Upper lobe of right lung (tissue), 1 donor: ENCODE measurements at regions not wholly inside any gene's neighbourhood (a gene's known extent, or its start where the extent isn't known, plus 50 kb on each side); places are given as distances from the start of the nearest gene placed in this dataset.
A peak's percentile ranks its signal among the peaks of the same experiment; 100 is the strongest.
"Not testable (repeated sequence)": the region's sequence is repeated elsewhere in the genome, so short reads cannot be mapped to it uniquely, and the experiment has no call there.

Experiments
- ATAC-seq: fragments of 200-7000 bp; cut with Tn5 transposase; one replicate; pipeline ENCODE4 v1.9.1; 2020; ENCODE audit warnings: mild to moderate bottlenecking, moderate library complexity
- DNase-seq: peaks from one replicate; pipeline ENCODE4 v3.0.0-alpha.2; 2020
- H3K27ac ChIP-seq: fragments of 200-600 bp; one replicate; pipeline ENCODE4 v1.8.0; 2022
- H3K27me3 ChIP-seq: fragments of 200-600 bp; one replicate; pipeline ENCODE4 v1.8.0; 2022; ENCODE audit warnings: mild to moderate bottlenecking
- H3K36me3 ChIP-seq: fragments of 200-600 bp; one replicate; pipeline ENCODE4 v1.8.0; 2022
- H3K4me1 ChIP-seq: fragments of 200-600 bp; one replicate; pipeline ENCODE4 v1.8.0; 2022
- H3K4me3 ChIP-seq: fragments of 200-600 bp; one replicate; pipeline ENCODE4 v1.8.0; 2022; ENCODE audit warnings: mild to moderate bottlenecking
- H3K9me3 ChIP-seq: fragments of 200-600 bp; one replicate; pipeline ENCODE4 v1.8.0; 2022
- intact Hi-C: fragments of 100-400 bp; cut with DNase I; formaldehyde crosslinking; loops from one replicate; pipeline ENCODE4 v1.11.0; 2022
- TF ChIP-seq, protein P1 (sequence below): fragments of 200-600 bp; IDR thresholded peaks from one replicate; pipeline ENCODE4 v1.8.0; 2022; ENCODE audit warnings: antibody characterized with exemption
- donor health status: DM: no; HTN: yes; CAD: no; lungs with severe emphysema.

DNA sequence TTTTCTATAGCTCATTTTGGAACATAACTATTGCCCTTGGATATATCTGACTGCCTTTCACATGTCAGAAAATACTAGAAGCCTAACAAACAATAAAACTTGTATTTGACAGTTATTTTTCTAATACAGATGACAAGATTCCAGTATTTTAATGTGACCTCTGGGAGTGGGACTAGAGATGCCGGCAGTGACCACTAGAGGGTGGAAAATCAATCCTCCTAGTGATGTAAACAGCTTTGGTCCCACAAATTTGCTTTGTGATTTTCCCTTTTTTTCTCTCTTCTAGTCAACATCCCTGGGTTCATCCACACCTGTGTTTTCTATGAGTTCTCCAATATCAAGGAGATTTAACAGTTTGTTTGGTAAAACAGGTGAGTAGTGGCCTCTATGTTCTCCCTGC, 615.1 kb downstream of the SPATA31A6 start:
- ATAC-seq, result peak; percentile 39
- DNase-seq, H3K4me1 ChIP-seq, H3K4me3 ChIP-seq, H3K9me3 ChIP-seq, H3K27ac ChIP-seq, H3K27me3 ChIP-seq, H3K36me3 ChIP-seq, intact Hi-C loops: not testable (repeated sequence)
- TF ChIP-seq, protein P1, sequence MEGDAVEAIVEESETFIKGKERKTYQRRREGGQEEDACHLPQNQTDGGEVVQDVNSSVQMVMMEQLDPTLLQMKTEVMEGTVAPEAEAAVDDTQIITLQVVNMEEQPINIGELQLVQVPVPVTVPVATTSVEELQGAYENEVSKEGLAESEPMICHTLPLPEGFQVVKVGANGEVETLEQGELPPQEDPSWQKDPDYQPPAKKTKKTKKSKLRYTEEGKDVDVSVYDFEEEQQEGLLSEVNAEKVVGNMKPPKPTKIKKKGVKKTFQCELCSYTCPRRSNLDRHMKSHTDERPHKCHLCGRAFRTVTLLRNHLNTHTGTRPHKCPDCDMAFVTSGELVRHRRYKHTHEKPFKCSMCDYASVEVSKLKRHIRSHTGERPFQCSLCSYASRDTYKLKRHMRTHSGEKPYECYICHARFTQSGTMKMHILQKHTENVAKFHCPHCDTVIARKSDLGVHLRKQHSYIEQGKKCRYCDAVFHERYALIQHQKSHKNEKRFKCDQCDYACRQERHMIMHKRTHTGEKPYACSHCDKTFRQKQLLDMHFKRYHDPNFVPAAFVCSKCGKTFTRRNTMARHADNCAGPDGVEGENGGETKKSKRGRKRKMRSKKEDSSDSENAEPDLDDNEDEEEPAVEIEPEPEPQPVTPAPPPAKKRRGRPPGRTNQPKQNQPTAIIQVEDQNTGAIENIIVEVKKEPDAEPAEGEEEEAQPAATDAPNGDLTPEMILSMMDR, result peak; percentile 37

DNA sequence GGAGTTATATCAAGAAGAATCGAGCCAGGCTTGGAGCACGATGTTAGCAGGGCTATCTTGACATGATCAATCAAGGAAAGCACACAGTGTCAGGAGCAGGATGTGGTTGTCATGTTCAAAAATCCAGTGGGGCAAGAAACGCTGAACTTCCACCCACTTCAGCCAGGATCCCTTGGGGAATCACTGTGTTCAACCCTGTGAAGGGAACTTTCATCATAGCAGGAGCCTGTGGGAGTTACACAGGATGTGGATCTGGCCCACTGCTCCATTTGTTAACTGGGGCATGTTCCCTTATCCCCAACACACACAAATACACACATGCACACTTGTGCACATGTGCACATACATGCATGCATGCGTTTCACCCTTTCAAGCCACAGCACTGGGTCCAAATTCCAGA, 619.3 kb downstream of the SPATA31A6 start:
- ATAC-seq, H3K4me1 ChIP-seq, H3K9me3 ChIP-seq, H3K36me3 ChIP-seq, DNase-seq, intact Hi-C loops, H3K27me3 ChIP-seq, H3K27ac ChIP-seq, H3K4me3 ChIP-seq: not testable (repeated sequence)

DNA sequence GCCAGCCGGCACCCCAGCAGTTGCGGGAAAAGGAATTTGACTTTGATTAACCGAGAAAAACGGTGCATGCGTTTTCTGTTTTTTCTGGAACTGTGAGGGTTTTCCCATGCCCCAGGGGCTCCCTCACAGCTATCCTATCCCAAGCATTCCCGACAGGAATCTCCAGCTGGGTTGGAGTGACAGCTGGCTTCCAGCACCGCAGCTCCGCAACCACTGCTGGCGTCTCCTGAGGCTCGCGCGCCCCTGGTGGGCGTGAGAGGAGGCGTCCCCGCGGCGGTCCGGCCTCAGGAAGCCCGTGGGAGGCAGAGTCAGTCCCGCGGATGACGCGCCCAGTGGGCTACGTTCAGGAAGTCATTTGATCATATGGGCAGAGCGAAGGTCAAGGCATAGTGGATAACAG, 623.2 kb downstream of the SPATA31A6 start:
- intact Hi-C loops, DNase-seq, H3K27ac ChIP-seq, H3K9me3 ChIP-seq, H3K27me3 ChIP-seq, H3K36me3 ChIP-seq, H3K4me1 ChIP-seq, H3K4me3 ChIP-seq: not testable (repeated sequence)
- ATAC-seq, result peak; percentile 74

DNA sequence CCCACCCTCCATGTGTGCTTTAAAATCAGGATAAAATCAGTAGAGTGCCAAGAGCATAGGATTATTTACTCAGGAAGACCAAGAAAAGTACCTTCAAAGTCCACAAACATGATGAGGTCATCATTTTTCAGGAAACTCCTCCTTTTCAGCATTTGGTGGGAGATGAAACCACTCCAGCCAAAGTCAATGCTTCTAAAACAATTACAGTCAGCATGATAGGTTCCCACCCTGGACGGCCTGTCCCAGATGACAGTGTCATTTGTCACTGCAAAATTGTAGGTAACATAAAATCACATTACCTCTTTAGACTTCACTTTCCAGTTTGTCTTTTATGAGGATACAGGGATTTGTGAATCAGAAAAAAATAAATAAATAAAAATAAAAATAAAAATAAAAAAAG, 638.0 kb downstream of the SPATA31A6 start:
- H3K4me1 ChIP-seq, DNase-seq, H3K27me3 ChIP-seq, H3K9me3 ChIP-seq, ATAC-seq, H3K4me3 ChIP-seq, H3K36me3 ChIP-seq, H3K27ac ChIP-seq, intact Hi-C loops: not testable (repeated sequence)

DNA sequence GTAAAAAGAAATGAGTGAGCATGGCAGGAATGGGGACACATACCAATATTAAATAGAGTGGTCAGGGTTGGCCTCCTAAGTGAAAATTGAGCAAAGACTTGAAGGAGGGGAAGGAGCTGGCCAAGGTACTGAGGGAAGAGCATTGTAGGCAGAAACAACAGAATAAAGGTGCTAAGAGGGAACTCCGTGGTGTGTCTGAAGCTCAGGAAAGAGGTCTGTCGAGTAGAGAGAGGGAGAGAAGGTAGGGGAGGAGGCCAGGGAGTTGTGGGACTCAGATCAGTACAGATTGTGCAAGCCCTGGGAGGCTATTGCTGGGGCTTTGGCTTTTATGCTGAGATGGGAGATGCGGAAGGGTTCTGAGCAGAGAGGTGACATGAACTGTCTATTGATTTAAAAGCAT, 664.7 kb downstream of the SPATA31A6 start:
- H3K36me3 ChIP-seq, H3K9me3 ChIP-seq, H3K4me1 ChIP-seq, DNase-seq, H3K27ac ChIP-seq, ATAC-seq, H3K27me3 ChIP-seq, intact Hi-C loops, H3K4me3 ChIP-seq: not testable (repeated sequence)

DNA sequence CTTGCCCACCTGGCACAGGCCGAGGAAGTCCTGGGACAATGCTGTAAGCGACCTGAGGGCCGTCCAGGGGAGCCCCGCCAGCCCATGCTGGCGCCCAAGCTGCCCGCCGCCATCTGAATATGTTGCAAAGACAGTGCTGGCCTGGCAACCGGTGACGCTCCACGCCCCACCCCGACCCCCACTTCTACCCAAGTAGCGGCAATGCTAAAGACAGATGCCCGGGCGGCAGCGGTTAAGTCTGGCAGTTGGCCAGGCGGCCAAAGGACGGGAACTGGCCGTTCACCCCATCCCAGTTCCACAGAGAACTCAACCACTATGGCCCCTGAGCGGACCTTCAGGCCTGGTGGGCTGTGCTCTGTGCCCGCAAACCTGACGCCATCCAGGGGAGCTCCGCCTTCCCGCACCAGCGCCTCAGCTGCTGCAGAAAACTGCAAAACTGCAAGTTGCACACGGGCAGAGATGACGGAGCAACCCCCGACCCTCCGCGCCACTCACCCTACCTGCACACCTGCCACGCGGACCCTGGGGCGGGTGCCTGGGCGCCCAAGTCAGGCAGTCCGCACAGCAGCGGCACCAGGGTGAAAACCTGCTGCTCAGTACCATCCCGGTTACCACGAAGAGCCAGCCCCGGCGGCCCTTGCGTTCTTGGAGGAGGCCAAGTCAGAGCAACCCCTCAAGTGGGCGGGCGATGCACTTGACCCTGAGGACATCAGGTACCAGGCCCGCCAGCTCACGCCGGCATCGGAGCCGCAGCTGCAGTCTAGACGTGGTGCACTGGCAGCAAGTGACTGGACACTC, 667.6 kb downstream of the SPATA31A6 start:
- DNase-seq, result peak; percentile 54
- H3K27me3 ChIP-seq, H3K36me3 ChIP-seq, intact Hi-C loops, H3K9me3 ChIP-seq, H3K4me1 ChIP-seq, H3K27ac ChIP-seq, H3K4me3 ChIP-seq, ATAC-seq: not testable (repeated sequence)

DNA sequence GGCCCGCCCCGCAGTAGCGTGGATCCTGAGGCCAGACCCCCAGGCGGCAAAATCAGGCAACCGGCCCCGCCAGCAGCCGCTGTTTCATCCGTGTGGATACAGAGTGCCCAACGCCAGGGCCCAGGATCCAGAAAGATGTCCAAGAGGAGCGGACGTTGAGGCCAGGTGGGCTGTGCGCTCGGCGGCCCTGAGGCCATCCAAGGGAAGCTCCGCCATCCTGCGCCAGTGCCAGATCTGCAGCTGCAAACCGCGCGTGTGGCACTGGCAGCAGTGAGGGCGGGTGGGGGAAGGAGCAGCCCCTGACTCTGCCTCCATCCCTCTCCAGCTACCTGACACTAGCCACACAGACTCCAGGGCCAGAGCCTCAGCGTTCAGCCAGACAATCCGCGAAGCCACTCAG, 668.2 kb downstream of the SPATA31A6 start:
- H3K27me3 ChIP-seq, H3K27ac ChIP-seq, H3K9me3 ChIP-seq, DNase-seq, intact Hi-C loops, H3K36me3 ChIP-seq, H3K4me3 ChIP-seq, ATAC-seq, H3K4me1 ChIP-seq: not testable (repeated sequence)

DNA sequence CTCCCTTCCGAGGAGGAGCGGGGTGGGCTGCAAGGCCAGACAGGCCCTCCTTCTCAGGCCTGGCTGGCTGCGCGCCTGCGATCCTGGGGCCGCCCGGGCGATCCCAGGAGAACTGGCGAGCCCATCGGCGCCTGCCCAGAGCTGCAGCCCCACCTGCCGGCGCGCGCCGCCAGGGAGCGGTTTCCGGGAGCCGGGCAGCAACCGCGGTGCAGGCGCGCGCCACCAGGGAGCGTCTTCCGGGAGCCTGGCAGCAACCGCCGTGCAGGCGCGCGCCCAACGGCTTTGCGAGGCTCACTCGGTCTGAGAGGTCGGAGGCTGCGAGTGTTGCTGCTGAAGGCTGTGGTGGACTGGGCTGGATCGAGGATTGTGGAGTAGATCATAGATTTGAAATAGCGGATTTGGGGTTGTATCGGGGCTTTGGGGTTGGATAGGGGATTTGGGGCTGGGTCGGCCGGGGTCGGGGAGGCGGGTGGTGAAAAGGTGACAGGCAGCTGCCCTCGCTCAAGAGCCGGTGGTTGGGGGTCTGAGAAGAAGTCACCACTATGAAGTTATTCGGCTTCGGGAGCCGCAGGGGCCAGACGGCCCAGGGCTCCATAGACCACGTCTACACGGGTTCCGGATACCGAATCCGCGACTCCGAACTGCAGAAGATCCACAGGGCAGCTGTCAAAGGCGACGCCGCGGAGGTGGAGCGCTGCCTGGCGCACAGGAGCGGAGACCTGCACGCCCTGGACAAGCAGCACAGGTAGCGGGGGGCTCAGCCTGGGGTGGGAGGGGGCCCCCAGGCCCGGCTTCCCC, 668.9 kb downstream of the SPATA31A6 start:
- H3K9me3 ChIP-seq, H3K4me3 ChIP-seq, H3K36me3 ChIP-seq, H3K27ac ChIP-seq, H3K4me1 ChIP-seq, intact Hi-C loops, H3K27me3 ChIP-seq: not testable (repeated sequence)
- peak; percentile 30 for ATAC-seq
- TF ChIP-seq, protein P1, result peak; percentile 8
- peak; percentile 56 for DNase-seq

DNA sequence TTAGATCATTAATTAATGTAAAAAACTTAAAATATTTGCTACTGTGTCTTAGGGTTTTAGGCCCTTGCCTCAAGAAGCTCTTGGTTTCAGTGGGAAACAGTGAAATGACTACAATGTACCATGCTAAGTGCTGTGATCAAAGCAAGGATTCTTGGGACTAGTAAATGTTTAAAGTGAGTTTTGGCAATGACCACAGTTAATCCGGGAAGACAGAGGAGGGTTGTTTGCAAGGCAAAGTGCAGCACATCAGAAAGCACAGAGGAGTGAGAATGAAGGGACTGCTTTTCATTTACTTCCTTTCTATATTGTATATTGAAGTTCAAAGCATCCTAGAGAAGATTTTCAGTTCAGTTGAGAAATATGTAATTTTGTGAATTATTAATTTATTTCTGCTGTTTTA, 676.7 kb downstream of the SPATA31A6 start:
- H3K4me3 ChIP-seq, intact Hi-C loops, H3K27ac ChIP-seq, H3K36me3 ChIP-seq, H3K4me1 ChIP-seq, DNase-seq, H3K27me3 ChIP-seq, ATAC-seq, H3K9me3 ChIP-seq: not testable (repeated sequence)

DNA sequence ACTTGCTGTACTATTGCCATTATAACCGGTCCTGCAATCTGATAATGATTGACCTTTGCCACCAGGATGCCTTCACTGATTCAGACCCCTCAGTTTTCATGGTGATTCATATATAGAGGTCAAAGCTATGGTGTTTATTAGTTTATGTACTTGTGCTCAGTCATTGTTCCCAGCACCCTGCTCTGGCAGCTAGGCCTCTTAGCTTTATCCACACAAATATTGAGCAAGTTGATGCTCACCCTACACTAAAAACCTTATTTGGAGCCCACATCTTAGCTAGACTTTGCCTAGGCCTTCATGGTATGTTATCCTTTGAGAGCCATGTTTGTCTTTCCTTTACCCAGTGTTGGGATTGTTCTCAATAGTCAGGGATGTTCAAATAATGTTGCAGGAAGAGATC, 679.0 kb downstream of the SPATA31A6 start:
- DNase-seq, result not testable (repeated sequence)

More for the DNA sequence above, 679.0 kb downstream of the SPATA31A6 start:
- intact Hi-C loops, H3K27ac ChIP-seq, H3K4me1 ChIP-seq, H3K27me3 ChIP-seq, H3K36me3 ChIP-seq, H3K4me3 ChIP-seq, H3K9me3 ChIP-seq, ATAC-seq: not testable (repeated sequence)
